OCI-LY1 (cell line): ENCODE measurements at regions not wholly inside any gene's neighbourhood (a gene's known extent, or its start where the extent isn't known, plus 50 kb on each side); places are given as distances from the start of the nearest gene placed in this dataset.

Experiments
- EZH2 ChIP-seq: fragments of 200-600 bp; sonication (generic), shearing (Covaris generic); IDR thresholded peaks from 2 replicates; pipeline ENCODE4 v1.8.0; 2017; ENCODE audit warnings: borderline replicate concordance, mixed run types, mild to moderate bottlenecking, antibody characterized with exemption, low read length, moderate library complexity, mixed read lengths
- TF ChIP-seq, protein P1 (sequence below): fragments of 200-600 bp; sonication (generic), shearing (Covaris generic); IDR thresholded peaks from 2 replicates; pipeline ENCODE4 v1.5.1; 2017; ENCODE audit warnings: mild to moderate bottlenecking, antibody characterized with exemption, low read length, moderate library complexity, mixed read lengths

DNA sequence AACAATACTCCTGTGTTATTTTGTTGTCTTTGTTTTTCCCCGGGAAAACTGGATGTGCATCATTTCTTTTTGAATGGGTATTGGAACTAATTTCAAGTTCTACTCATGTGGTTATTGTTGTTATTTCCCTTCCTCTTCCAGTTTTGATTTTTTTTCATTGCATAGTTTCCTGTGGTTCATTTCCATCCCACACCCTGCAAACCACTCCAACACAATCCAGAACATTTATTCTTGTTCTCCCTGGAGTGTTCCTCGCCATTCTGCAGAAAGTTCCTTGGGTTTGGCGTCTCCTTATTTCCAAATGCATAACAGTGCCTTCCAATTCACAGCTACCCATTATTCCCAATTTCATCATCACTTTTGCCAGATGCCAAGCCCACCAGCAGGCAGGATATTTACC lies 775.1 kb downstream of the TNS3 start:
- TF ChIP-seq, protein P1, sequence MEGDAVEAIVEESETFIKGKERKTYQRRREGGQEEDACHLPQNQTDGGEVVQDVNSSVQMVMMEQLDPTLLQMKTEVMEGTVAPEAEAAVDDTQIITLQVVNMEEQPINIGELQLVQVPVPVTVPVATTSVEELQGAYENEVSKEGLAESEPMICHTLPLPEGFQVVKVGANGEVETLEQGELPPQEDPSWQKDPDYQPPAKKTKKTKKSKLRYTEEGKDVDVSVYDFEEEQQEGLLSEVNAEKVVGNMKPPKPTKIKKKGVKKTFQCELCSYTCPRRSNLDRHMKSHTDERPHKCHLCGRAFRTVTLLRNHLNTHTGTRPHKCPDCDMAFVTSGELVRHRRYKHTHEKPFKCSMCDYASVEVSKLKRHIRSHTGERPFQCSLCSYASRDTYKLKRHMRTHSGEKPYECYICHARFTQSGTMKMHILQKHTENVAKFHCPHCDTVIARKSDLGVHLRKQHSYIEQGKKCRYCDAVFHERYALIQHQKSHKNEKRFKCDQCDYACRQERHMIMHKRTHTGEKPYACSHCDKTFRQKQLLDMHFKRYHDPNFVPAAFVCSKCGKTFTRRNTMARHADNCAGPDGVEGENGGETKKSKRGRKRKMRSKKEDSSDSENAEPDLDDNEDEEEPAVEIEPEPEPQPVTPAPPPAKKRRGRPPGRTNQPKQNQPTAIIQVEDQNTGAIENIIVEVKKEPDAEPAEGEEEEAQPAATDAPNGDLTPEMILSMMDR = no peak
- TF ChIP-seq EZH2 = no peak
